ENCODE measurements at regions not wholly inside any gene's neighbourhood (a gene's known extent, or its start where the extent isn't known, plus 50 kb on each side); places are given as distances from the start of the nearest gene placed in this dataset.

- H3K27ac ChIP-seq (ENCODE audit: low read depth, low read length): no peak overlapping the region
- no peak overlapping the region for H3K9ac ChIP-seq (ENCODE audit: low read length)
- no peaks in the 10 kb centered on the region for H3K9me3 ChIP-seq (ENCODE audit: insufficient read depth, low read depth, low read length)
- no peak overlapping the region for H3K4me2 ChIP-seq (ENCODE audit: low read length)
- H4K8ac ChIP-seq (ENCODE audit: low read depth, low read length): no peak overlapping the region
- H2BK5ac ChIP-seq (ENCODE audit: low read depth, low read length, poor library complexity): no peak overlapping the region
- peaks cover 8 to 18% of the 10 kb centered on the region in 2 experiments for H3K4me1 ChIP-seq (ENCODE audit: control insufficient read depth in 1 of 2, insufficient read depth in 2 of 2, low read length in 2 of 2)
- H3K23ac ChIP-seq (ENCODE audit: low read length): no peak overlapping the region
- H3K4me3 ChIP-seq (ENCODE audit: low read depth, low read length): no peak overlapping the region
- no peak overlapping the region for H3K14ac ChIP-seq (ENCODE audit: low read length)
- H4K12ac ChIP-seq (ENCODE audit: low read depth, low read length): no peak overlapping the region
- H2AK5ac ChIP-seq (ENCODE audit: low read length): no peak overlapping the region
- H2BK12ac ChIP-seq (ENCODE audit: low read length): no peak overlapping the region
- no peak overlapping the region for H4K91ac ChIP-seq (ENCODE audit: low read depth, low read length)
- no peak overlapping the region for H2AFZ ChIP-seq (ENCODE audit: insufficient read depth, low read length, poor library complexity)
- no peaks in the 10 kb centered on the region for H3K79me1 ChIP-seq (ENCODE audit: low read length)
- H3K4ac ChIP-seq (ENCODE audit: low read depth, low read length): no peak overlapping the region
- no CpG with 5 or more reads among the region's 11 CpGs for WGBS (ENCODE audit: extremely low coverage, insufficient coverage, insufficient read length)
- H3K18ac ChIP-seq (ENCODE audit: low read length): no peak overlapping the region
- H3K36me3 ChIP-seq (ENCODE audit: control insufficient read depth in 1 of 2, insufficient read depth in 2 of 2, low read length in 2 of 2): no peaks in the 10 kb centered on the region
- peak; percentile 79 for DNase-seq
- no peaks in the 10 kb centered on the region for H3K79me2 ChIP-seq (ENCODE audit: control insufficient read depth, insufficient read depth, low read length, poor library complexity)
- H2BK120ac ChIP-seq (ENCODE audit: insufficient read depth, low read length, poor library complexity): no peak overlapping the region
- H3K27me3 ChIP-seq (ENCODE audit: insufficient read depth, low read length): no peaks in the 10 kb centered on the region
Observed at GRCh38 chr10:29840516-29841276, 205.9 kb upstream of the SVIL start.

- Histone ChIP-seq H3K79me1 (ENCODE audit: low read length) (no peaks in the 10 kb centered on the region), H3K4ac (ENCODE audit: low read depth, low read length) (no peak overlapping the region), H3K14ac (ENCODE audit: low read length) (no peak overlapping the region), H3K18ac (ENCODE audit: low read length) (no peak overlapping the region), H4K12ac (ENCODE audit: low read depth, low read length) (no peak overlapping the region), H3K9ac (ENCODE audit: low read length) (no peak overlapping the region), H3K36me3 (ENCODE audit: control insufficient read depth in 1 of 2, insufficient read depth in 2 of 2, low read length in 2 of 2) (no peaks in the 10 kb centered on the region), H4K8ac (ENCODE audit: low read depth, low read length) (no peak overlapping the region), H2AK5ac (ENCODE audit: low read length) (no peak overlapping the region), H2BK120ac (ENCODE audit: insufficient read depth, low read length, poor library complexity) (no peak overlapping the region), H3K27ac (ENCODE audit: low read depth, low read length) (no peak overlapping the region), H3K4me2 (ENCODE audit: low read length) (peak overlapping the region; percentile 21), H3K79me2 (ENCODE audit: control insufficient read depth, insufficient read depth, low read length, poor library complexity) (no peaks in the 10 kb centered on the region), H3K4me1 (ENCODE audit: control insufficient read depth in 1 of 2, insufficient read depth in 2 of 2, low read length in 2 of 2) (peaks cover 8 to 18% of the 10 kb centered on the region in 2 experiments), H3K27me3 (ENCODE audit: insufficient read depth, low read length) (no peaks in the 10 kb centered on the region), H2BK5ac (ENCODE audit: low read depth, low read length, poor library complexity) (no peak overlapping the region), H3K23ac (ENCODE audit: low read length) (no peak overlapping the region), H3K9me3 (ENCODE audit: insufficient read depth, low read depth, low read length) (no peaks in the 10 kb centered on the region), H4K91ac (ENCODE audit: low read depth, low read length) (no peak overlapping the region), H2AFZ (ENCODE audit: insufficient read depth, low read length, poor library complexity) (no peak overlapping the region), H2BK12ac (ENCODE audit: low read length) (no peak overlapping the region), H3K4me3 (ENCODE audit: low read depth, low read length) (no peak overlapping the region)
- DNase-seq: peak; percentile 91 to 93
- whole genome bisulfite sequencing (ENCODE audit: extremely low coverage, insufficient coverage, insufficient read length): no CpG with 5 or more reads among the region's 9 CpGs
Observed at GRCh38 chr10:29839826-29840515, 205.2 kb upstream of the SVIL start.

GRCh38 chr10:29838539-29838938 is 203.8 kb upstream of the SVIL start:
- Histone ChIP-seq H3K23ac (ENCODE audit: low read length) (no peak overlapping the region), H2AK5ac (ENCODE audit: low read length) (no peak overlapping the region), H2BK5ac (ENCODE audit: low read depth, low read length, poor library complexity) (no peak overlapping the region), H3K9me3 (ENCODE audit: insufficient read depth, low read depth, low read length) (no peaks in the 10 kb centered on the region), H2BK120ac (ENCODE audit: insufficient read depth, low read length, poor library complexity) (no peak overlapping the region), H3K27ac (ENCODE audit: low read depth, low read length) (no peak overlapping the region), H4K12ac (ENCODE audit: low read depth, low read length) (no peak overlapping the region), H2BK12ac (ENCODE audit: low read length) (no peak overlapping the region), H3K27me3 (ENCODE audit: insufficient read depth, low read length) (no peaks in the 10 kb centered on the region), H3K79me2 (ENCODE audit: control insufficient read depth, insufficient read depth, low read length, poor library complexity) (no peaks in the 10 kb centered on the region), H3K36me3 (ENCODE audit: control insufficient read depth in 1 of 2, insufficient read depth in 2 of 2, low read length in 2 of 2) (no peaks in the 10 kb centered on the region), H4K8ac (ENCODE audit: low read depth, low read length) (no peak overlapping the region), H3K18ac (ENCODE audit: low read length) (no peak overlapping the region), H3K14ac (ENCODE audit: low read length) (no peak overlapping the region), H3K79me1 (ENCODE audit: low read length) (no peaks in the 10 kb centered on the region), H3K9ac (ENCODE audit: low read length) (no peak overlapping the region), H3K4me2 (ENCODE audit: low read length) (no peak overlapping the region), H4K91ac (ENCODE audit: low read depth, low read length) (no peak overlapping the region), H3K4me1 (ENCODE audit: control insufficient read depth in 1 of 2, insufficient read depth in 2 of 2, low read length in 2 of 2) (peaks cover 8 to 18% of the 10 kb centered on the region in 2 experiments), H3K4ac (ENCODE audit: low read depth, low read length) (no peak overlapping the region), H2AFZ (ENCODE audit: insufficient read depth, low read length, poor library complexity) (no peak overlapping the region), H3K4me3 (ENCODE audit: low read depth, low read length) (no peak overlapping the region)
- no peak for DNase-seq
- WGBS (ENCODE audit: extremely low coverage, insufficient coverage, insufficient read length): no CpG with 5 or more reads among the region's 5 CpGs

- Histone ChIP-seq H2BK5ac (ENCODE audit: low read depth, low read length, poor library complexity) (no peak overlapping the region), H4K8ac (ENCODE audit: low read depth, low read length) (no peak overlapping the region), H3K27ac (ENCODE audit: low read depth, low read length) (no peak overlapping the region), H3K79me1 (ENCODE audit: low read length) (no peaks in the 10 kb centered on the region), H3K9ac (ENCODE audit: low read length) (no peak overlapping the region), H2BK12ac (ENCODE audit: low read length) (no peak overlapping the region), H4K12ac (ENCODE audit: low read depth, low read length) (no peak overlapping the region), H3K4me1 (ENCODE audit: control insufficient read depth in 1 of 2, insufficient read depth in 2 of 2, low read length in 2 of 2) (peaks cover 8 to 18% of the 10 kb centered on the region in 2 experiments), H3K18ac (ENCODE audit: low read length) (no peak overlapping the region), H3K36me3 (ENCODE audit: control insufficient read depth in 1 of 2, insufficient read depth in 2 of 2, low read length in 2 of 2) (no peaks in the 10 kb centered on the region), H2BK120ac (ENCODE audit: insufficient read depth, low read length, poor library complexity) (no peak overlapping the region), H3K79me2 (ENCODE audit: control insufficient read depth, insufficient read depth, low read length, poor library complexity) (no peaks in the 10 kb centered on the region), H2AK5ac (ENCODE audit: low read length) (no peak overlapping the region), H3K9me3 (ENCODE audit: insufficient read depth, low read depth, low read length) (peaks cover 1% of the 10 kb centered on the region), H4K91ac (ENCODE audit: low read depth, low read length) (no peak overlapping the region), H3K23ac (ENCODE audit: low read length) (no peak overlapping the region), H3K14ac (ENCODE audit: low read length) (no peak overlapping the region), H2AFZ (ENCODE audit: insufficient read depth, low read length, poor library complexity) (no peak overlapping the region), H3K4me3 (ENCODE audit: low read depth, low read length) (no peak overlapping the region), H3K4ac (ENCODE audit: low read depth, low read length) (no peak overlapping the region), H3K27me3 (ENCODE audit: insufficient read depth, low read length) (no peaks in the 10 kb centered on the region), H3K4me2 (ENCODE audit: low read length) (no peak overlapping the region)
- DNase-seq: no peak
- WGBS (ENCODE audit: extremely low coverage, insufficient coverage, insufficient read length): no CpG with 5 or more reads among the region's 1 CpG
Observed at GRCh38 chr10:29837586-29837985, 202.8 kb upstream of the SVIL start.

All from trophoblast cell (in vitro differentiated cells and primary cell).